Dendritic cell treated with granulocyte-macrophage colony-stimulating factor and Interleukin-4, amounts not matched to agents 40 ng/mL and 50 ng/mL, for 4 days (primary cell): ENCODE measurements at regions not wholly inside any gene's neighbourhood (a gene's known extent, or its start where the extent isn't known, plus 50 kb on each side); places are given as distances from the start of the nearest gene placed in this dataset.

Source experiments
- H3K27ac Mint-ChIP-seq: one replicate; pipeline ENCODE4 v1.8.0; 2022; ENCODE audit warnings: mild to moderate bottlenecking, mixed read lengths
- H3K27me3 Mint-ChIP-seq: one replicate; pipeline ENCODE4 v1.8.0; 2022; ENCODE audit warnings: mild to moderate bottlenecking, mixed read lengths
- H3K36me3 Mint-ChIP-seq: one replicate; pipeline ENCODE4 v1.8.0; 2022; ENCODE audit warnings: low read depth, mixed read lengths
- H3K4me1 Mint-ChIP-seq: one replicate; pipeline ENCODE4 v1.8.0; 2022; ENCODE audit warnings: low read depth, mixed read lengths
- H3K4me3 Mint-ChIP-seq: one replicate; pipeline ENCODE4 v1.8.0; 2022; ENCODE audit warnings: mild to moderate bottlenecking, moderate library complexity, mixed read lengths
- H3K9me3 Mint-ChIP-seq: one replicate; pipeline ENCODE4 v1.8.0; 2022; ENCODE audit warnings: mixed read lengths
- intact Hi-C: fragments of 100-400 bp; cut with micrococcal nuclease; formaldehyde crosslinking; loops from one replicate; pipeline ENCODE4 v1.15.0; 2022

GRCh38 chr6:166036316-166037095, 131.1 kb downstream of the TBXT start:
- no peak overlapping the region for H3K4me3 Mint-ChIP-seq

GRCh38 chr6:166032366-166033200, 135.1 kb downstream of the TBXT start:
- H3K4me1 Mint-ChIP-seq, result no peaks in the 10 kb centered on the region
- no peaks in the 10 kb centered on the region for H3K27me3 Mint-ChIP-seq
- no peaks in the 10 kb centered on the region for H3K36me3 Mint-ChIP-seq
- intact Hi-C loops, result no loop called here
- no peak overlapping the region for H3K27ac Mint-ChIP-seq
- H3K9me3 Mint-ChIP-seq, result no peaks in the 10 kb centered on the region
- no peak overlapping the region for H3K4me3 Mint-ChIP-seq

More at GRCh38 chr6:166036316-166037095, 131.1 kb downstream of the TBXT start:
- Mint-ChIP-seq H3K27ac (no peak overlapping the region), H3K36me3 (no peaks in the 10 kb centered on the region), H3K27me3 (no peaks in the 10 kb centered on the region), H3K4me1 (no peaks in the 10 kb centered on the region), H3K9me3 (no peaks in the 10 kb centered on the region)
- intact Hi-C loops, result no loop called here

GRCh38 chr6:166031275-166031674, 136.4 kb downstream of the TBXT start:
- intact Hi-C loops, result no loop called here
- H3K4me1 Mint-ChIP-seq, result no peaks in the 10 kb centered on the region
- no peaks in the 10 kb centered on the region for H3K27me3 Mint-ChIP-seq
- H3K4me3 Mint-ChIP-seq, result no peak overlapping the region
- no peak overlapping the region for H3K27ac Mint-ChIP-seq
- no peaks in the 10 kb centered on the region for H3K36me3 Mint-ChIP-seq
- H3K9me3 Mint-ChIP-seq, result no peaks in the 10 kb centered on the region

- no peaks in the 10 kb centered on the region for H3K27me3 Mint-ChIP-seq
- intact Hi-C loops, result no loop called here
- H3K9me3 Mint-ChIP-seq, result no peaks in the 10 kb centered on the region
- H3K4me3 Mint-ChIP-seq, result no peak overlapping the region
- H3K36me3 Mint-ChIP-seq, result no peaks in the 10 kb centered on the region
- H3K27ac Mint-ChIP-seq, result no peak overlapping the region
- no peaks in the 10 kb centered on the region for H3K4me1 Mint-ChIP-seq
Measured at GRCh38 chr6:166029506-166029905, 138.1 kb downstream of the TBXT start.

GRCh38 chr6:166027761-166028160, 139.9 kb downstream of the TBXT start:
- H3K4me3 Mint-ChIP-seq, result no peak overlapping the region

GRCh38 chr6:166026586-166027126, 141.0 kb downstream of the TBXT start:
- Mint-ChIP-seq H3K9me3 (no peaks in the 10 kb centered on the region), H3K27ac (no peak overlapping the region), H3K27me3 (no peaks in the 10 kb centered on the region), H3K4me1 (no peaks in the 10 kb centered on the region), H3K4me3 (no peak overlapping the region), H3K36me3 (no peaks in the 10 kb centered on the region)
- intact Hi-C loops, result no loop called here

More at GRCh38 chr6:166027761-166028160, 139.9 kb downstream of the TBXT start:
- Mint-ChIP-seq H3K27me3 (no peaks in the 10 kb centered on the region), H3K4me1 (no peaks in the 10 kb centered on the region), H3K9me3 (no peaks in the 10 kb centered on the region), H3K36me3 (no peaks in the 10 kb centered on the region), H3K27ac (no peak overlapping the region)
- intact Hi-C loops, result no loop called here

- no peak overlapping the region for H3K4me3 Mint-ChIP-seq
- H3K27me3 Mint-ChIP-seq, result no peaks in the 10 kb centered on the region
- intact Hi-C loops, result no loop called here
Measured at GRCh38 chr6:166025149-166025898, 142.3 kb downstream of the TBXT start.

GRCh38 chr6:166024252-166024651, 143.4 kb downstream of the TBXT start:
- Mint-ChIP-seq H3K27me3 (no peaks in the 10 kb centered on the region), H3K4me3 (no peak overlapping the region), H3K9me3 (peaks cover 2% of the 10 kb centered on the region), H3K27ac (no peak overlapping the region), H3K4me1 (no peaks in the 10 kb centered on the region), H3K36me3 (no peaks in the 10 kb centered on the region)
- intact Hi-C loops, result no loop called here

More at GRCh38 chr6:166025149-166025898, 142.3 kb downstream of the TBXT start:
- Mint-ChIP-seq H3K9me3 (no peaks in the 10 kb centered on the region), H3K36me3 (no peaks in the 10 kb centered on the region), H3K4me1 (no peaks in the 10 kb centered on the region), H3K27ac (no peak overlapping the region)

- intact Hi-C loops, result no loop called here
- no peaks in the 10 kb centered on the region for H3K27me3 Mint-ChIP-seq
Measured at GRCh38 chr6:166023273-166023989, 144.2 kb downstream of the TBXT start.

GRCh38 chr6:166021429-166021828, 146.2 kb downstream of the TBXT start:
- Mint-ChIP-seq H3K4me3 (no peak overlapping the region), H3K36me3 (no peaks in the 10 kb centered on the region), H3K4me1 (no peaks in the 10 kb centered on the region), H3K27ac (no peak overlapping the region), H3K9me3 (peaks cover 28% of the 10 kb centered on the region), H3K27me3 (no peaks in the 10 kb centered on the region)
- intact Hi-C loops, result no loop called here

More at GRCh38 chr6:166023273-166023989, 144.2 kb downstream of the TBXT start:
- Mint-ChIP-seq H3K9me3 (peaks cover 9% of the 10 kb centered on the region), H3K4me1 (no peaks in the 10 kb centered on the region), H3K27ac (no peak overlapping the region), H3K4me3 (no peak overlapping the region), H3K36me3 (no peaks in the 10 kb centered on the region)

GRCh38 chr6:166019214-166019613, 148.4 kb downstream of the TBXT start:
- intact Hi-C loops, result no loop called here
- Mint-ChIP-seq H3K4me1 (no peaks in the 10 kb centered on the region), H3K27ac (no peak overlapping the region)

GRCh38 chr6:166017032-166017635, 150.5 kb downstream of the TBXT start:
- Mint-ChIP-seq H3K4me1 (no peaks in the 10 kb centered on the region), H3K27ac (no peak overlapping the region), H3K9me3 (peaks cover 28% of the 10 kb centered on the region), H3K4me3 (no peak overlapping the region), H3K36me3 (no peaks in the 10 kb centered on the region), H3K27me3 (no peaks in the 10 kb centered on the region)
- intact Hi-C loops, result no loop called here

More at GRCh38 chr6:166019214-166019613, 148.4 kb downstream of the TBXT start:
- Mint-ChIP-seq H3K4me3 (no peak overlapping the region), H3K36me3 (no peaks in the 10 kb centered on the region), H3K27me3 (no peaks in the 10 kb centered on the region), H3K9me3 (peaks cover 28% of the 10 kb centered on the region)

GRCh38 chr6:166014966-166015365, 152.7 kb downstream of the TBXT start:
- H3K27me3 Mint-ChIP-seq, result peaks cover 8% of the 10 kb centered on the region
- H3K36me3 Mint-ChIP-seq, result no peaks in the 10 kb centered on the region
- H3K27ac Mint-ChIP-seq, result no peak overlapping the region
- peaks cover 28% of the 10 kb centered on the region for H3K9me3 Mint-ChIP-seq
- intact Hi-C loops, result no loop called here
- no peaks in the 10 kb centered on the region for H3K4me1 Mint-ChIP-seq
- H3K4me3 Mint-ChIP-seq, result no peak overlapping the region
